Neural cell (in vitro differentiated cells): ENCODE measurements at regions not wholly inside any gene's neighbourhood (a gene's known extent, or its start where the extent isn't known, plus 50 kb on each side); places are given as distances from the start of the nearest gene placed in this dataset.

Experiments
- H2AFZ ChIP-seq: fragments of 200-600, 300-800 bp; sonication (generic), shearing (Covaris generic); 2 replicates; pipeline ENCODE4 v1.6.0; 2014; ENCODE audit warnings: low read depth, mild to moderate bottlenecking, antibody characterized with exemption, low read length, moderate library complexity
- H3F3A ChIP-seq: fragments of 200-600 bp; shearing (Covaris generic); 2 replicates; pipeline ENCODE4 v1.6.1; 2016; ENCODE audit warnings: mild to moderate bottlenecking, moderate library complexity, mixed read lengths, antibody characterized with exemption, low read length; ENCODE audit not compliant: insufficient read depth, poor library complexity, severe bottlenecking
- H3K27ac ChIP-seq: fragments of 200-600, 300-800 bp; sonication (generic), shearing (Covaris generic); 2 replicates; pipeline ENCODE4 v1.5.1; 2014; ENCODE audit warnings: mild to moderate bottlenecking, low read length, moderate library complexity
- H3K27me3 ChIP-seq: fragments of 300-800, 200-600 bp; sonication (generic), shearing (Covaris generic); 2 replicates; pipeline ENCODE4 v1.6.0; 2014; ENCODE audit warnings: mild to moderate bottlenecking, low read depth, low read length, moderate library complexity; ENCODE audit not compliant: insufficient read depth
- H3K36me3 ChIP-seq: fragments of 300-800, 200-600 bp; sonication (generic), shearing (Covaris generic); 2 replicates; pipeline ENCODE4 v1.5.1; 2014; ENCODE audit warnings: mild to moderate bottlenecking, antibody characterized with exemption, low read length, moderate library complexity; ENCODE audit not compliant: insufficient read depth
- H3K4me2 ChIP-seq: fragments of 300-800, 200-600 bp; sonication (generic), shearing (Covaris generic); 2 replicates; pipeline ENCODE4 v1.6.0; 2014; ENCODE audit warnings: mild to moderate bottlenecking, low read length
- H3K4me3 ChIP-seq: fragments of 300-800, 200-600 bp; sonication (generic), shearing (Covaris generic); 2 replicates; pipeline ENCODE4 v1.5.1; 2014; ENCODE audit warnings: mild to moderate bottlenecking, low read length, moderate library complexity
- H3K79me2 ChIP-seq: fragments of 200-600 bp; shearing (Covaris generic); replicated peaks from 2 replicates; pipeline ENCODE4 v1.6.0; 2014; ENCODE audit warnings: mild to moderate bottlenecking, low read length, moderate library complexity; ENCODE audit not compliant: insufficient read depth
- H3K9ac ChIP-seq: fragments of 300-800, 200-600 bp; sonication (generic), shearing (Covaris generic); 2 replicates; pipeline ENCODE4 v1.6.1; 2016; ENCODE audit warnings: mild to moderate bottlenecking, low read length, mixed read lengths
- H3K9me2 ChIP-seq: fragments of 200-600 bp; shearing (Covaris generic); 2 replicates; pipeline ENCODE4 v1.6.1; 2016; ENCODE audit warnings: mild to moderate bottlenecking, low read length, mixed read lengths; ENCODE audit not compliant: insufficient read depth
- H3K9me3 ChIP-seq: fragments of 200-600, 300-800 bp; sonication (generic), shearing (Covaris generic); 2 replicates; pipeline ENCODE4 v1.6.1; 2016; ENCODE audit warnings: mild to moderate bottlenecking, mixed run types, low read length, moderate library complexity, mixed read lengths
- H4K20me1 ChIP-seq: fragments of 200-600 bp; shearing (Covaris generic); 2 replicates; pipeline ENCODE4 v1.6.1; 2016; ENCODE audit warnings: mild to moderate bottlenecking, mixed run types; ENCODE audit not compliant: insufficient read depth
- CTCF ChIP-seq: fragments of 450-650 bp; IDR thresholded peaks from 2 replicates; pipeline ENCODE4 v1.5.1; 2014; ENCODE audit warnings: antibody characterized with exemption, mild to moderate bottlenecking, moderate library complexity; ENCODE audit not compliant: poor library complexity, severe bottlenecking
- EP300 ChIP-seq: fragments of 450-650 bp; conservative IDR thresholded peaks from 2 replicates; pipeline ENCODE4 v1.6.1; 2014; ENCODE audit warnings: antibody characterized with exemption, mild to moderate bottlenecking, moderate library complexity; ENCODE audit not compliant: poor library complexity, severe bottlenecking
- EZH2 ChIP-seq: fragments of 200-600, 300-800 bp; shearing (Covaris generic), sonication (generic); IDR thresholded peaks from 2 replicates; pipeline ENCODE4 v1.6.1; 2014; ENCODE audit warnings: antibody characterized with exemption, low read length, borderline replicate concordance, mild to moderate bottlenecking; ENCODE audit not compliant: insufficient read depth, poor library complexity, severe bottlenecking
- MXI1 ChIP-seq: fragments of 450-650 bp; conservative IDR thresholded peaks from 2 replicates; pipeline ENCODE4 v1.6.1; 2014; ENCODE audit warnings: antibody characterized with exemption, mild to moderate bottlenecking; ENCODE audit not compliant: poor library complexity, severe bottlenecking
- POLR2AphosphoS5 ChIP-seq: IDR thresholded peaks from 2 replicates; pipeline ENCODE4 v1.6.1; 2012
- RAD21 ChIP-seq: fragments of 450-650 bp; conservative IDR thresholded peaks from 2 replicates; pipeline ENCODE4 v1.6.1; 2014; ENCODE audit warnings: antibody characterized with exemption, mild to moderate bottlenecking, moderate library complexity
- REST ChIP-seq: IDR thresholded peaks from 2 replicates; pipeline ENCODE4 v1.6.1; 2012; ENCODE audit warnings: borderline replicate concordance
- SMC3 ChIP-seq: fragments of 450-650 bp; conservative IDR thresholded peaks from 2 replicates; pipeline ENCODE4 v1.6.1; 2014; ENCODE audit warnings: antibody characterized with exemption, mild to moderate bottlenecking, moderate library complexity; ENCODE audit not compliant: poor library complexity
- TAF1 ChIP-seq: IDR thresholded peaks from 2 replicates; pipeline ENCODE4 v1.6.1; 2012; ENCODE audit warnings: low read depth

GRCh38 chrX:120763269-120763668 is 112.4 kb downstream of the CT47B1 start:
- no peak overlapping the region for H2AFZ ChIP-seq
- no peaks in the 10 kb centered on the region for H3K9me2 ChIP-seq
- H3K9ac ChIP-seq: no peak overlapping the region
- no peaks in the 10 kb centered on the region for H3K79me2 ChIP-seq
- no peaks in the 10 kb centered on the region for H3K9me3 ChIP-seq
- TF ChIP-seq TAF1 (no peak), EZH2 (no peak), CTCF (no peak), POLR2AphosphoS5 (no peak), RAD21 (no peak), REST (no peak), SMC3 (no peak), MXI1 (no peak), EP300 (no peak)
- H3K4me3 ChIP-seq: no peak overlapping the region
- H3K27me3 ChIP-seq: no peaks in the 10 kb centered on the region
- H3K4me2 ChIP-seq: no peak overlapping the region
- no peaks in the 10 kb centered on the region for H4K20me1 ChIP-seq
- H3K27ac ChIP-seq: no peak overlapping the region
- no peaks in the 10 kb centered on the region for H3K36me3 ChIP-seq
- H3F3A ChIP-seq: no peaks in the 10 kb centered on the region

GRCh38 chrX:120761810-120762209 is 113.9 kb downstream of the CT47B1 start:
- no peak overlapping the region for H3K27ac ChIP-seq
- H3K9me2 ChIP-seq: no peaks in the 10 kb centered on the region
- TF ChIP-seq MXI1 (no peak), EP300 (no peak), RAD21 (no peak)
- H3K4me2 ChIP-seq: no peak overlapping the region
- no peak overlapping the region for H2AFZ ChIP-seq
- no peak overlapping the region for H3K4me3 ChIP-seq
- no peaks in the 10 kb centered on the region for H4K20me1 ChIP-seq
- no peaks in the 10 kb centered on the region for H3K27me3 ChIP-seq
- no peak overlapping the region for H3K9ac ChIP-seq
- no peaks in the 10 kb centered on the region for H3K9me3 ChIP-seq
- H3K79me2 ChIP-seq: no peaks in the 10 kb centered on the region
- H3F3A ChIP-seq: no peaks in the 10 kb centered on the region
- no peaks in the 10 kb centered on the region for H3K36me3 ChIP-seq

GRCh38 chrX:120759685-120760084 is 116.0 kb downstream of the CT47B1 start:
- Histone ChIP-seq H3K79me2 (no peaks in the 10 kb centered on the region), H3K4me3 (no peak overlapping the region), H3K9me3 (no peaks in the 10 kb centered on the region), H4K20me1 (no peaks in the 10 kb centered on the region), H3K27me3 (no peaks in the 10 kb centered on the region), H2AFZ (no peak overlapping the region), H3K9ac (no peak overlapping the region), H3K36me3 (no peaks in the 10 kb centered on the region), H3K9me2 (no peaks in the 10 kb centered on the region), H3F3A (no peaks in the 10 kb centered on the region), H3K4me2 (no peak overlapping the region), H3K27ac (no peak overlapping the region)
- no peak for TF ChIP-seq MXI1
- no peak for TF ChIP-seq TAF1
- TF ChIP-seq SMC3: no peak
- TF ChIP-seq CTCF: no peak
